Right renal pelvis (tissue), 4 donors: ENCODE measurements at regions not wholly inside any gene's neighbourhood (a gene's known extent, or its start where the extent isn't known, plus 50 kb on each side); places are given as distances from the start of the nearest gene placed in this dataset.

ENCODE experiments used
- DNase-seq, 4 donors: peaks; one replicate each; pipeline ENCODE4 v3.0.0-alpha.2; 2013; ENCODE audit warnings: low read depth in 4 of 4, low spot score in 3 of 4, missing footprints in 1 of 4

GRCh38 chr20:11585752-11586352, 331.8 kb upstream of the BTBD3 start:
- DNase-seq = peak; percentile 3 to 9 (median 6)

- DNase-seq = no peak
Observed at GRCh38 chr20:11588875-11589274, 328.8 kb upstream of the BTBD3 start.

- DNase-seq = no peak
Observed at GRCh38 chr20:11591965-11592364, 325.7 kb upstream of the BTBD3 start.

GRCh38 chr20:11604339-11604738, 313.4 kb upstream of the BTBD3 start:
- no peak for DNase-seq

GRCh38 chr20:11607047-11607446, 310.6 kb upstream of the BTBD3 start:
- DNase-seq = no peak

- no peak for DNase-seq
Observed at GRCh38 chr20:11608736-11609135, 309.0 kb upstream of the BTBD3 start.

GRCh38 chr20:11624704-11625103, 293.0 kb upstream of the BTBD3 start:
- DNase-seq = no peak

- DNase-seq = no peak
Observed at GRCh38 chr20:11626551-11626950, 291.1 kb upstream of the BTBD3 start.

- no peak for DNase-seq
Observed at GRCh38 chr20:11642866-11643265, 274.8 kb upstream of the BTBD3 start.

GRCh38 chr20:11646359-11646758, 271.3 kb upstream of the BTBD3 start:
- DNase-seq = no peak

GRCh38 chr20:11650566-11650965, 267.1 kb upstream of the BTBD3 start:
- DNase-seq = no peak

- DNase-seq = no peak
Observed at GRCh38 chr20:11651138-11651537, 266.6 kb upstream of the BTBD3 start.

GRCh38 chr20:11651647-11652046, 266.0 kb upstream of the BTBD3 start:
- DNase-seq = no peak

GRCh38 chr20:11652128-11652527, 265.6 kb upstream of the BTBD3 start:
- no peak for DNase-seq

GRCh38 chr20:11654766-11655165, 262.9 kb upstream of the BTBD3 start:
- DNase-seq = no peak

- DNase-seq = no peak
Observed at GRCh38 chr20:11660673-11661072, 257.0 kb upstream of the BTBD3 start.

GRCh38 chr20:11671015-11671511, 246.6 kb upstream of the BTBD3 start:
- no peak for DNase-seq

GRCh38 chr20:11672959-11673358, 244.7 kb upstream of the BTBD3 start:
- DNase-seq = no peak

- DNase-seq = no peak
Observed at GRCh38 chr20:11675920-11676629, 241.6 kb upstream of the BTBD3 start.

GRCh38 chr20:11676630-11677287, 240.9 kb upstream of the BTBD3 start:
- no peak for DNase-seq

- no peak for DNase-seq
Observed at GRCh38 chr20:11677428-11677827, 240.3 kb upstream of the BTBD3 start.

GRCh38 chr20:11677836-11678235, 239.9 kb upstream of the BTBD3 start:
- DNase-seq = no peak
